Neural cell (in vitro differentiated cells): ENCODE measurements at regions not wholly inside any gene's neighbourhood (a gene's known extent, or its start where the extent isn't known, plus 50 kb on each side); places are given as distances from the start of the nearest gene placed in this dataset.

Experiments used
- H2AFZ ChIP-seq: fragments of 200-600, 300-800 bp; sonication (generic), shearing (Covaris generic); 2 replicates; pipeline ENCODE4 v1.6.0; 2014; ENCODE audit warnings: low read depth, mild to moderate bottlenecking, antibody characterized with exemption, low read length, moderate library complexity
- H3F3A ChIP-seq: fragments of 200-600 bp; shearing (Covaris generic); 2 replicates; pipeline ENCODE4 v1.6.1; 2016; ENCODE audit warnings: mild to moderate bottlenecking, moderate library complexity, mixed read lengths, antibody characterized with exemption, low read length; ENCODE audit not compliant: insufficient read depth, poor library complexity, severe bottlenecking
- H3K27ac ChIP-seq: fragments of 200-600, 300-800 bp; sonication (generic), shearing (Covaris generic); 2 replicates; pipeline ENCODE4 v1.5.1; 2014; ENCODE audit warnings: mild to moderate bottlenecking, low read length, moderate library complexity
- H3K27me3 ChIP-seq: fragments of 300-800, 200-600 bp; sonication (generic), shearing (Covaris generic); 2 replicates; pipeline ENCODE4 v1.6.0; 2014; ENCODE audit warnings: mild to moderate bottlenecking, low read depth, low read length, moderate library complexity; ENCODE audit not compliant: insufficient read depth
- H3K36me3 ChIP-seq: fragments of 300-800, 200-600 bp; sonication (generic), shearing (Covaris generic); 2 replicates; pipeline ENCODE4 v1.5.1; 2014; ENCODE audit warnings: mild to moderate bottlenecking, antibody characterized with exemption, low read length, moderate library complexity; ENCODE audit not compliant: insufficient read depth
- H3K4me2 ChIP-seq: fragments of 300-800, 200-600 bp; sonication (generic), shearing (Covaris generic); 2 replicates; pipeline ENCODE4 v1.6.0; 2014; ENCODE audit warnings: mild to moderate bottlenecking, low read length
- H3K4me3 ChIP-seq: fragments of 300-800, 200-600 bp; sonication (generic), shearing (Covaris generic); 2 replicates; pipeline ENCODE4 v1.5.1; 2014; ENCODE audit warnings: mild to moderate bottlenecking, low read length, moderate library complexity
- H3K79me2 ChIP-seq: fragments of 200-600 bp; shearing (Covaris generic); replicated peaks from 2 replicates; pipeline ENCODE4 v1.6.0; 2014; ENCODE audit warnings: mild to moderate bottlenecking, low read length, moderate library complexity; ENCODE audit not compliant: insufficient read depth
- H3K9ac ChIP-seq: fragments of 300-800, 200-600 bp; sonication (generic), shearing (Covaris generic); 2 replicates; pipeline ENCODE4 v1.6.1; 2016; ENCODE audit warnings: mild to moderate bottlenecking, low read length, mixed read lengths
- H3K9me2 ChIP-seq: fragments of 200-600 bp; shearing (Covaris generic); 2 replicates; pipeline ENCODE4 v1.6.1; 2016; ENCODE audit warnings: mild to moderate bottlenecking, low read length, mixed read lengths; ENCODE audit not compliant: insufficient read depth
- H3K9me3 ChIP-seq: fragments of 200-600, 300-800 bp; sonication (generic), shearing (Covaris generic); 2 replicates; pipeline ENCODE4 v1.6.1; 2016; ENCODE audit warnings: mild to moderate bottlenecking, mixed run types, low read length, moderate library complexity, mixed read lengths
- H4K20me1 ChIP-seq: fragments of 200-600 bp; shearing (Covaris generic); 2 replicates; pipeline ENCODE4 v1.6.1; 2016; ENCODE audit warnings: mild to moderate bottlenecking, mixed run types; ENCODE audit not compliant: insufficient read depth
- EP300 ChIP-seq: fragments of 450-650 bp; conservative IDR thresholded peaks from 2 replicates; pipeline ENCODE4 v1.6.1; 2014; ENCODE audit warnings: antibody characterized with exemption, mild to moderate bottlenecking, moderate library complexity; ENCODE audit not compliant: poor library complexity, severe bottlenecking
- EZH2 ChIP-seq: fragments of 200-600, 300-800 bp; shearing (Covaris generic), sonication (generic); IDR thresholded peaks from 2 replicates; pipeline ENCODE4 v1.6.1; 2014; ENCODE audit warnings: antibody characterized with exemption, low read length, borderline replicate concordance, mild to moderate bottlenecking; ENCODE audit not compliant: insufficient read depth, poor library complexity, severe bottlenecking
- MXI1 ChIP-seq: fragments of 450-650 bp; conservative IDR thresholded peaks from 2 replicates; pipeline ENCODE4 v1.6.1; 2014; ENCODE audit warnings: antibody characterized with exemption, mild to moderate bottlenecking; ENCODE audit not compliant: poor library complexity, severe bottlenecking
- POLR2AphosphoS5 ChIP-seq: IDR thresholded peaks from 2 replicates; pipeline ENCODE4 v1.6.1; 2012
- RAD21 ChIP-seq: fragments of 450-650 bp; conservative IDR thresholded peaks from 2 replicates; pipeline ENCODE4 v1.6.1; 2014; ENCODE audit warnings: antibody characterized with exemption, mild to moderate bottlenecking, moderate library complexity
- SMC3 ChIP-seq: fragments of 450-650 bp; conservative IDR thresholded peaks from 2 replicates; pipeline ENCODE4 v1.6.1; 2014; ENCODE audit warnings: antibody characterized with exemption, mild to moderate bottlenecking, moderate library complexity; ENCODE audit not compliant: poor library complexity
- TAF1 ChIP-seq: IDR thresholded peaks from 2 replicates; pipeline ENCODE4 v1.6.1; 2012; ENCODE audit warnings: low read depth
- TF ChIP-seq, protein P1 (sequence below): fragments of 450-650 bp; IDR thresholded peaks from 2 replicates; pipeline ENCODE4 v1.5.1; 2014; ENCODE audit warnings: antibody characterized with exemption, mild to moderate bottlenecking, moderate library complexity; ENCODE audit not compliant: poor library complexity, severe bottlenecking
- TF ChIP-seq, protein P2 (sequence below): IDR thresholded peaks from 2 replicates; pipeline ENCODE4 v1.6.1; 2012; ENCODE audit warnings: borderline replicate concordance

DNA sequence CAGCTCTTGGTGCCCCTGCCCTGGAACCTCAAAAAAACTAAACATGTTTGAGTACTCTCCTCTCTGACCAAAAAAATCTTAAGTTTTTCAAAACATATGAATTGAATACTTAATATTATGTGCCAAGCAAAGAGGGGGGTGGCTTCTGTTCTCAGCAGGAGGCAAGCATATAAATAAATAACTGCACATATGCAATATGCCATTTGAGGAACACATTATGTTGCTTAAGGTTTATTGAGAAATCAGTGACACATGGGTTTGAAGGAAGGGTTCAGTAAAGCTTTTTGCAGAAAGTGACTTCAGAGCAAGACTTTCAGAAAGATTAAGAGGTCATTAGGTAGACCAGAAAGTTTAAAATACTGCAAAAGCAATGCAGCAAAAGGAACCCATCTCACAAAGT, 429.2 kb downstream of the TDRD15 start:
- no peaks in the 10 kb centered on the region for H3K27me3 ChIP-seq
- H3K4me2 ChIP-seq, result no peak overlapping the region
- no peak overlapping the region for H3K27ac ChIP-seq
- no peaks in the 10 kb centered on the region for H3F3A ChIP-seq
- H3K9me2 ChIP-seq, result no peaks in the 10 kb centered on the region
- TF ChIP-seq EZH2 (no peak), RAD21 (no peak), MXI1 (no peak), SMC3 (no peak), TAF1 (no peak), EP300 (no peak), POLR2AphosphoS5 (no peak)
- TF ChIP-seq, protein P1, sequence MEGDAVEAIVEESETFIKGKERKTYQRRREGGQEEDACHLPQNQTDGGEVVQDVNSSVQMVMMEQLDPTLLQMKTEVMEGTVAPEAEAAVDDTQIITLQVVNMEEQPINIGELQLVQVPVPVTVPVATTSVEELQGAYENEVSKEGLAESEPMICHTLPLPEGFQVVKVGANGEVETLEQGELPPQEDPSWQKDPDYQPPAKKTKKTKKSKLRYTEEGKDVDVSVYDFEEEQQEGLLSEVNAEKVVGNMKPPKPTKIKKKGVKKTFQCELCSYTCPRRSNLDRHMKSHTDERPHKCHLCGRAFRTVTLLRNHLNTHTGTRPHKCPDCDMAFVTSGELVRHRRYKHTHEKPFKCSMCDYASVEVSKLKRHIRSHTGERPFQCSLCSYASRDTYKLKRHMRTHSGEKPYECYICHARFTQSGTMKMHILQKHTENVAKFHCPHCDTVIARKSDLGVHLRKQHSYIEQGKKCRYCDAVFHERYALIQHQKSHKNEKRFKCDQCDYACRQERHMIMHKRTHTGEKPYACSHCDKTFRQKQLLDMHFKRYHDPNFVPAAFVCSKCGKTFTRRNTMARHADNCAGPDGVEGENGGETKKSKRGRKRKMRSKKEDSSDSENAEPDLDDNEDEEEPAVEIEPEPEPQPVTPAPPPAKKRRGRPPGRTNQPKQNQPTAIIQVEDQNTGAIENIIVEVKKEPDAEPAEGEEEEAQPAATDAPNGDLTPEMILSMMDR, result no peak
- TF ChIP-seq, protein P2, sequence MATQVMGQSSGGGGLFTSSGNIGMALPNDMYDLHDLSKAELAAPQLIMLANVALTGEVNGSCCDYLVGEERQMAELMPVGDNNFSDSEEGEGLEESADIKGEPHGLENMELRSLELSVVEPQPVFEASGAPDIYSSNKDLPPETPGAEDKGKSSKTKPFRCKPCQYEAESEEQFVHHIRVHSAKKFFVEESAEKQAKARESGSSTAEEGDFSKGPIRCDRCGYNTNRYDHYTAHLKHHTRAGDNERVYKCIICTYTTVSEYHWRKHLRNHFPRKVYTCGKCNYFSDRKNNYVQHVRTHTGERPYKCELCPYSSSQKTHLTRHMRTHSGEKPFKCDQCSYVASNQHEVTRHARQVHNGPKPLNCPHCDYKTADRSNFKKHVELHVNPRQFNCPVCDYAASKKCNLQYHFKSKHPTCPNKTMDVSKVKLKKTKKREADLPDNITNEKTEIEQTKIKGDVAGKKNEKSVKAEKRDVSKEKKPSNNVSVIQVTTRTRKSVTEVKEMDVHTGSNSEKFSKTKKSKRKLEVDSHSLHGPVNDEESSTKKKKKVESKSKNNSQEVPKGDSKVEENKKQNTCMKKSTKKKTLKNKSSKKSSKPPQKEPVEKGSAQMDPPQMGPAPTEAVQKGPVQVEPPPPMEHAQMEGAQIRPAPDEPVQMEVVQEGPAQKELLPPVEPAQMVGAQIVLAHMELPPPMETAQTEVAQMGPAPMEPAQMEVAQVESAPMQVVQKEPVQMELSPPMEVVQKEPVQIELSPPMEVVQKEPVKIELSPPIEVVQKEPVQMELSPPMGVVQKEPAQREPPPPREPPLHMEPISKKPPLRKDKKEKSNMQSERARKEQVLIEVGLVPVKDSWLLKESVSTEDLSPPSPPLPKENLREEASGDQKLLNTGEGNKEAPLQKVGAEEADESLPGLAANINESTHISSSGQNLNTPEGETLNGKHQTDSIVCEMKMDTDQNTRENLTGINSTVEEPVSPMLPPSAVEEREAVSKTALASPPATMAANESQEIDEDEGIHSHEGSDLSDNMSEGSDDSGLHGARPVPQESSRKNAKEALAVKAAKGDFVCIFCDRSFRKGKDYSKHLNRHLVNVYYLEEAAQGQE, result no peak
- H3K4me3 ChIP-seq, result no peak overlapping the region
- no peak overlapping the region for H2AFZ ChIP-seq
- no peaks in the 10 kb centered on the region for H3K36me3 ChIP-seq
- H4K20me1 ChIP-seq, result no peaks in the 10 kb centered on the region
- H3K79me2 ChIP-seq, result no peaks in the 10 kb centered on the region
- no peaks in the 10 kb centered on the region for H3K9me3 ChIP-seq
- no peak overlapping the region for H3K9ac ChIP-seq

DNA sequence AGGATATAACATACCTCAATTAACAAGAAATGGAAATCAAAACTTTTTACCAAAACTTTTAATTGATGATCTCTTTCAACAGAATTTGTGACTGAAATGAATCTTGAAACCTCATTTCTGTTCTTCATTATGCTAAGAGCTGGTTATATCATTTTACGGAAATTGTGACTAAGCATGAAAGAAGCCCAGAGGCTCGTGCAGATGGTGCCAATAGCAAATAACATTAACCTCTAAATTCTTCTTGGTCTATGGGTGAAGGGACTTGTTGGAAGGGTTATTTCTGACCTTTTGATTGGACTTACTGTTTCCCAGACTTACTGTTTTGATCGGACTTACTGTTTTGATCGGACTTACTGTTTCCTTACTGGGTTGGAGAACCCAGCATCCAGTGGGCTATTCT, 435.6 kb downstream of the TDRD15 start:
- Histone ChIP-seq H3K36me3 (no peaks in the 10 kb centered on the region), H3K9me2 (no peaks in the 10 kb centered on the region), H3K27ac (no peak overlapping the region), H3K9ac (no peak overlapping the region), H3F3A (no peaks in the 10 kb centered on the region), H3K4me3 (no peak overlapping the region), H2AFZ (no peak overlapping the region), H4K20me1 (no peaks in the 10 kb centered on the region), H3K27me3 (no peaks in the 10 kb centered on the region), H3K4me2 (no peak overlapping the region), H3K79me2 (no peaks in the 10 kb centered on the region), H3K9me3 (no peaks in the 10 kb centered on the region)
- TF ChIP-seq SMC3, result no peak
- no peak for TF ChIP-seq RAD21
- no peak for TF ChIP-seq TAF1
- no peak for TF ChIP-seq EP300

DNA sequence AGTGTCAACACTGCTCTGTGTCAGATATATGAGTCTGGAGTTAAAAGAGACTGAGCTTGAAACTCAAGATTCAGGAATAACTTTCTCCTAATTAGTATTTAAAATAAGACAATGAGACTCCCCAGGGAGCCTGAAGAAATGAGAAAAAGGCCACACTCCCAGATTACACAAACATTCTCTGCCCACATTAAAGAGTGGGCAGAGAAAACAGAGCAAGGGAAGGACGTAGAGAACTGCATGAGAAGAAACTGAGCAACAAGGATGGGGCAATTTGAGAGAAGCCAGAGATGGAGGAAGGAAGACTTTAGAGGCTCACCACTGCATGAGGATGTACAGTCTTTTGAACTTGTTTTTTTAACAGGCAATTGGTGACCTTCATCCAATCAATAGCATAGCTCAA, 438.2 kb downstream of the TDRD15 start:
- H2AFZ ChIP-seq, result no peak overlapping the region

More for the DNA sequence above, 438.2 kb downstream of the TDRD15 start:
- no peaks in the 10 kb centered on the region for H3F3A ChIP-seq
- no peaks in the 10 kb centered on the region for H3K36me3 ChIP-seq
- H3K79me2 ChIP-seq, result no peaks in the 10 kb centered on the region
- H3K9me3 ChIP-seq, result no peaks in the 10 kb centered on the region
- H3K27ac ChIP-seq, result no peak overlapping the region
- no peak for TF ChIP-seq RAD21
- TF ChIP-seq POLR2AphosphoS5, result no peak
- no peak for TF ChIP-seq EP300
- TF ChIP-seq, protein P1, result no peak
- TF ChIP-seq SMC3, result no peak
- no peak for TF ChIP-seq EZH2
- TF ChIP-seq MXI1, result no peak
- TF ChIP-seq TAF1, result no peak
- TF ChIP-seq, protein P2, result no peak
- H3K9me2 ChIP-seq, result no peaks in the 10 kb centered on the region
- no peak overlapping the region for H3K4me2 ChIP-seq
- H3K9ac ChIP-seq, result no peak overlapping the region
- H4K20me1 ChIP-seq, result no peaks in the 10 kb centered on the region
- H3K4me3 ChIP-seq, result no peak overlapping the region
- H3K27me3 ChIP-seq, result no peaks in the 10 kb centered on the region
